SW480 (cell line): ENCODE measurements at regions not wholly inside any gene's neighbourhood (a gene's known extent, or its start where the extent isn't known, plus 50 kb on each side); places are given as distances from the start of the nearest gene placed in this dataset.
A peak's percentile ranks its signal among the peaks of the same experiment; 100 is the strongest.
"Not testable (repeated sequence)": the region's sequence is repeated elsewhere in the genome, so short reads cannot be mapped to it uniquely, and the experiment has no call there.

ENCODE experiments used
- DNase-seq: peaks from one replicate; pipeline ENCODE4 v3.0.0-alpha.2; 2016; ENCODE audit warnings: low spot score

DNA sequence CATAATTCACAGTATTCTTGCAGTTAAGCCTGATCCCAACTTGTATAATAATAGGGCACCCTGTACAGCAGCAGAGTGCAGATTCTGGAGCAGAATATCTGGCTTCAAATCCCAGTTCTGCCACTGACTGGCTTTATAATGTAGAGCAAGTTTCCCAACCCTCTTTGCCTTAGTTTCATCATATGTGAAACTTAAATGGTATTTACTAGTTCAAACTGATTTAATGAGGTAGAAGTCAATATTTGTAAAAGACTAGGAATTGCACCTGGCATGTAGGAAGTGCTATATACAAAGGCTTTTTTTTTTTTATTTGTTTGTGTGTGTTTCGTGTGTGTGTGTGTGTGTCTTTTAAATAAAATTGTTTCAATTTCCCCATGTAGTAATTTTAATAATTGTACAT, 125.9 kb downstream of the CCER1 start:
- no peak for DNase-seq

DNA sequence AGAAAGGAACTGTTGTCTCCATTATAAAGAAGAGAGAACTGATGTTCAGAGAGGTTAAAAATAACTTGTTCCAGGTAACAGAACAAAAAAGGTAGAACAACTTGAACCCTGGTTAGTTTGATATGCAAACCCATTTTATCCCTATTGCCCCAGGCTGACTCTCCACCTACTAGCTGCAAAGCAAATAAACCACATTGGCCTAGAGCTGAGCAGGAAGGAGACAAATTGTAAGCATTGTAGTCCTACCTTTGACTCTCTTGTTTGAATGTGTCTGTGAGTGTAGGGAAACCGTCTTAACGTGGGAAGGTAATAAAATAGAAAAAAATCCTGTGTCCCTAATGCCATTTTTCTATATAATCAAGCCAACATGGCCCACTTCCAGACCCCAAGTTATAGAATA, 126.4 kb downstream of the CCER1 start:
- no peak for DNase-seq

DNA sequence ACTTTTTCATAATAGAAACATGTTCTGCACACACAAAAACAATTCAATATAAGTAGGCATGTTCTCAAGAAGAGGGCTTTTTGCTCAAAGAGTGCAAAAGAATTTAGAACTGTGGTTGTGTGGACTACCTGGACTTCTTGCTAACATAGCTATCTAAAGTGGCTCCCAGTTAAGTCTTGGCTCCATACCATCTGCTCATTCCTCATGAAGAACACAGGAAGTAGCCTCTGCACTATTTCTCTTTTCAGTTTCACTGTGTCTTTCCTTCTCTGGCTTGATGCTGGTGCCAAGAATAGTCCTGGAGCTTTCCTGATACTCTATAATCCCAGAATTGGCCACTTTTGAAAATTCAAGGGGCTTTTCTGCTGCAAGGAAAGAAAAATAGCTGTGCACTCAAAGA, 127.4 kb downstream of the CCER1 start:
- DNase-seq = no peak

DNA sequence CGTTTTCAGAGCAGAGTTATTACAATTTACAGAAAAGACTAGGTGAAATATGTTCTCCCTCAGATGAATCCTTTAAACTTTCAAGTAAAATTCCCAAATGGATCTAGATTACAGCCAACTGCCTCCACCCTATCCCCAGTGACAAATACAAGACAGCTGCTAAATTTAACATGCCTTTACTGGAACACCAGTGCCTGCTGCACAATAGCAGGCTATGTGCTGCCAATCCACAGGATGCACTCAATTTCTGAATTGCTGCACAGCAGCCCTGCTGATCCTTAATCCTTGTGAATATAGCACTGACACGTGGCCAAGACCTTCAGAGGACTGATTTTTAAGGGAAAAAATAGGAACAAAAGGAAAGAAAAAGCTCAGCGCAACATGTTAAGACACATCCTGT, 128.9 kb downstream of the CCER1 start:
- no peak for DNase-seq

DNA sequence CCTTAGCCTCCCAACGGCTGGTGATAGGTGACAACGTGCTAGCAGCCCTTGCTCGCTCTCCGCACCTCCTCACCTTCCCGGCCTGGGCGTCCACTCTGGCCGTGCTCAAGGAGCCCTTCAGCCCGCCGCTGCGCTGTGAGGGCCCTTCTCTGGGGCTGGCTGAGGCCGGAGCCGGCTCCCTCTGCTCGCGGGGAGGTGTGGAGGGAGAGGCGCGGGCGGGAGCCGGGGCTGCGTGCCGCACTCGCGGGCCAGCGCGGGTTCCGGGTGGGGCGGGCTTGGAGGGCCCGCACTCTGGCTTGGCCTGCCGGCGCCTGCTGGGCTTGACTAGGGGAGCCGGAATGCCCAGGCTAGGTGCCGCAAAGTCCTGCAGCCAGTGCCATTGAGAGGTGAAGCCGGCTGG, 131.1 kb downstream of the CCER1 start:
- DNase-seq = no peak

DNA sequence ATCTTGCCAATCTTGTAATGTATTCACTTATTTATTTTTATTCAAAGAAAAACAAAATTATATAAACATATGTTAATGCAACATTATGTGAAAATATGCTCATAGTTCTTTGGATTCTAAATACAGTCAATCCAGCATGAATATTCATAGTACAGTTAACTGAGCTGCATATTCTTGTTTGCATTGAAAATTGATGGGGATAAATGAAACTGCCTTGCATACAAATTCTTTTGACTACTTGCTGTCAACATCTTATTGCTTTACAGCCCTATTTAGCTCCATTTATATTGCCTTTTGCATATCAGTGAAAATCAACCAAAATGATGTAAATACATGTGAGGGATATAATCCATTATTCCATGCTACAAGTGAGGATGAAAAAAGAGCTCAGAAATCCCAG, 135.3 kb downstream of the CCER1 start:
- DNase-seq = no peak

DNA sequence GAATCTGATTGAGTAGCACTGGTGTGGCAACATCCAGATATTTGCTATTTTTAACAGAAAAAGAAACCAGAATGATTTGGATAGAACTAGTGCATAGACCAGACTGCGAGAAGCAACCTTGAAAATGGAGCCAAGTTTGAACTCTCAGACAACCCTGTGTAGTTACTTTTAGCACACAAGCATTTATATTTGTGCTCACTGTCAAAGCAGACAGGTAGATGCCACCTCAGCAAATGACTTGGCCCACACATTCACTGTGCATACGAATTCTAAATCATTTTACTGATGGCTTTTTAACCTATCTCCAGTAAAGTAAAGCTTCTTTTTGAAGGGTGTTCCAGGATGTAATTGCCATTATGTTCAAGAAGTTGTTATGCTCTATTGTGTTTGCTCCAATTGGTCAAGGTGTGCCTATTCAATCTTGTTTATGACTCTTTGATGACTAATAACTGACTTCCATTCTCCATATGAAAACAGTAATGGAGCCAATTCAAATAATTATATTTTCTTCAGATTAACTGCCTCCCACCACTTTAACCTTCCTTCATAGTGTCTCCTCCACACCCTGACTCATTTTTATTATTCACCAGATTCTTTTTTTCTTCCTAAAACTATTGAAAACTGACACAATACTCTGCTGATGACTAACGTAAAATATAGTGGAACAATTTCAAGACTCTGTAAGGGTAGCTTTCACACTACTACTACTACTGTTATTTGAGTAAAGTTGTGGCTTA, 138.5 kb downstream of the CCER1 start:
- no peak for DNase-seq

DNA sequence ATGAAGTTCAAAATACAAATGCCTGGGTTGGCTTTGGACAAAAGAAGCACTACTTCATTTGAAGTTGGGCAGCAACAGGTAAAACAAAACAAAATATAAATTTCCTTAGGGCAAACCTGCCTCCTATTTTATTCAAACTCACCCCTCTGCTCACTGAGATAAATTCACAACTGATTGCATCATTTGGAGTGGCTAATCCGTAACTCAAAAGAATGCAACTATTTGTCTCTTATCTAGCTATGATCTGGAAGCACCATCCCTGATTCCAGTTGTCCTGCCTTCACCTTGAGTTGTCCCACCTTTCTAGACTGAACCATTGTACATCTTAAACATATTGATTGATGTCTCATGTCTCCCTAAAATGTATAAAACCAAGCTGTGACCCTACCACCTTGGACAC, 145.0 kb downstream of the CCER1 start:
- DNase-seq = no peak

DNA sequence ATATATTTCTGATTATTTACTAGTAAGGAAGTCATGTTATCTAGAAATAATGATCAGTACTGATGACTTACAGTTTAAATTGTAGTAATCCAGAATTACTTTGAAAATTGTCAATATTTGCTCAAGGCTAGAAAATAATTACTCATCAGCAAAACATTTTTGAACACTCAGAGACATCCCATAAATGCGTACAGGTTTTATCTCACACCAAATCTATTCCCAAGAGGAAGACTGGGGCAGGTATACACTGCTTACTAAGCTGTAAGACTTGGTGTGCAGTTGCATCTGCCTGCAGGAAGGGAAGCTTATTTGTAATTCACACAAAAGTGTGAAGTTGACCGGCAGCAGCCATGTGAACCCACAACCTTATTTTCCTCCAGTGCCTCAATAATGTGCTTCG, 146.4 kb downstream of the CCER1 start:
- DNase-seq = no peak

DNA sequence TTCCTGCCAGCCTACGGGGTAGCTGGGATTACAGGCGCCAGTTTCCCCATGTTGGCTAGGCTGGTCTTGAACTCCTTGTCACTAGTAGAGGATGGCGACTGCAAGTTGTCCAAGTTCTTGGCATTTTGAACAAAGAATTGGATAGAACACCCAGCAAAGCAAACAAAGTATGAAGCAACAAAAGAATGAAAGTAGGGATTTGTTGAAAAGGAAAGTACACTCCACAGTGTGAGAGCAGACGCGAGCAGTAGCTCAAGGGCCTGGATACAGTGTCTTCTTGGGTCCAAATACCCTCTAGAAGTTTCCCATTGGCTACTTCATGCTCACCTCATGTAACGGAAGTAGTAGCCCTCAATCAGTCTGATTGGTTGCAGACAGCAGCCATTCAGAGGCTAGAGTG, 152.2 kb downstream of the CCER1 start:
- DNase-seq = no peak

DNA sequence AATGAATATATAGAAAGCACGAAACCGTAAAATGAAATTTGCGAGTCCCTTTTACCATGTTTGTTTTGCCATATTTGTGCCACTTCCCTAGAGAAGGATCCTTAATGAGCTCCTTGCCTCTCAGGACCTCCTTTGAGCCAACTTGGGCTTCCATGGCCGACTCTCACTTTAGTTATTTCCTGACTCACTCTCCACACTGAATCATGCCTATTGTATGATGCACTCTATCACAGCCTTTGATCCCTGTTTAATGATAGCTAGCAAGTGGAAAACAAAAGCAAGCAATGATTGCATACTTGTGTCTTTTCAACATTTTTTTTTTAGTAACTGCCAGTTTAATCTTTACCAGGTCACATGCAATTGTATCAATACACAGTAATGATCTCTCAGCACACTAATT, 153.2 kb downstream of the CCER1 start:
- peak; percentile 26 for DNase-seq

DNA sequence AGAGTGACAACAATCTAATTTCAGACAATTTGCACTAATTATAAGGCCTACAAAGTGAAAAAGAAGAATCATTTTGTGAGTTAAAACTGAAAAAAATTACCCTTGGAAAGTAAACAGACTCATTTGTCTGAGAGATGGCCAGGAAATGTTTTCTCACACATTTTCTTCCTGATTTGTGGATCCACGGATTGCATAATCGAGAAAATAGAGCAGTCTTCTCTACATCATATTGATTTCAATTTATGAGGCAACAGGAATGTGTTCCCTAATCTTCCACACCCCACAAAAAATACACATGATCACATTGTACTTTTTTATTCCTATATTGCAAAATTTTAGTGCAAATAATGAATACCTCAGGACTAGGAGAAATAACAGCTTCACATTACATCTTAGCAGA, 160.8 kb downstream of the CCER1 start:
- DNase-seq = no peak

DNA sequence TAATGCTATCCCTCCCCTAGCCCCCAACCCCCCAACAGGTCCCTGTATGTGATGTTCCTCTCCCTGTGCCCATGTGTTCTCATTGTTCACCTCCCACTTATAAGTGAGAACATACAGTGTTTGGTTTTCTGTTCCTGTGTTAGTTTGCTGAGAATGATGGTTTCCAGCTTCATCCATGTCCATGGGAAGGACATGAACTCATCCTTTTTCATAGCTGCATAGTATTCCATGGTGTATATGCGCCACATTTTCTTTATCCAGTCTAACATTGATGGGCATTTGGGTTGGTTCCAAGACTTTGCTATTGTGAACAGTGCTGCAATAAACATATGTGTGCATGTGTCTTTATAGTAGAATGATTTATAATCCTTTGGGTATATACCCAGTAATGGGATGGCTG, 162.3 kb downstream of the CCER1 start:
- DNase-seq = not testable (repeated sequence)

DNA sequence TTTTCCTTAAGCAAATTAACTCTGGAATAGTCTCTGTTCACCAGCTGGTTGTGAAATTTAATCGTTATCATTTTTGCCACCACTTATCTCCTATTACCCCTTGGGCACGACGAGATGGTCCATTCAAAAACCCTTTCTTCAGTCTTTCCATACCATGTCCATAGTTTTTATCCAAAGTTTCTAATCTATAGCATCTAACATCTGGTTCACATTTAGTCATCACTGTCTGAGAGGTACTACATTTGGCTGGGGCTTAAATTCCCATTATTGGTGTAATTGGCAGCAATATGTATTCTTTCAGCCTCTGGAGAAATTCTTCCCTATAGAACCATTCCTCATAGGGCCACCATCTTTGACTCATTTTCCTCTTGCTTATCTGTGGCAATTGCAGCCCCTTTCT, 163.5 kb downstream of the CCER1 start:
- no peak for DNase-seq

DNA sequence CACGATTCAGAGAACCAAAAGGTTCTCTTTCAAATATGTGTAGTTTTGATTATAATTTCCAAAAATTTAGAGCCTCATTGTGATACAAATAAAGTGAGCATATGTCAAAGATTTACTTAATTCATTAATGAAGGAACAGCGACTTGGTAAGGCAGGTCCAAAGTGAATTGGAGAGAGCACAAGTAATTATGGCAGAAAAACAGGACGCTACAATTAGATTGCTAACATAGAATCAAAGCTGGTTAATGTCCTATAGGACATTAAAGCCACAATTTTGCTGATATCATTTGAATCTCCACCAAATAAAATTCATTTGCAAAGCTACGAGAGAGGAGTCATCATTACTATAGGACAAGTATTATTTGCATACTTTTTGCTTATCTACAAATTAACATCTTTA, 164.2 kb downstream of the CCER1 start:
- DNase-seq = no peak

DNA sequence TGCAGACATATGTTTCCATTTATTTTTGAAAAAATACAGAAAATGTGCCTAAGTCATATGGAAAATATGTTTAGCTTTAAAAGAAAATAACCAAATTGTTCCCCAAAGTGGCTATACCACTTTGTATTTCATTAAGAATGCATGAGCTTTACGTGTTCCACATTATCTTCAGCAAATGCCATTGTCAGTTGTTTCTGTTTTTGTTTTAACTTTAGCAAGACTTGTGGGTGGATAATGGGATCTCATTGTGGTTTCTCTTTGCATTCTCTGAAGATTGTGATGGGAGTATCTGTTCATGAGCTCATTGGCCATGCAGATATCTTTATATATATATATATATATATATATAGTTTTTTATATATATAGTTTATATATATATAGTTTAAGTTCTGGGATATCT, 181.5 kb downstream of the CCER1 start:
- no peak for DNase-seq

DNA sequence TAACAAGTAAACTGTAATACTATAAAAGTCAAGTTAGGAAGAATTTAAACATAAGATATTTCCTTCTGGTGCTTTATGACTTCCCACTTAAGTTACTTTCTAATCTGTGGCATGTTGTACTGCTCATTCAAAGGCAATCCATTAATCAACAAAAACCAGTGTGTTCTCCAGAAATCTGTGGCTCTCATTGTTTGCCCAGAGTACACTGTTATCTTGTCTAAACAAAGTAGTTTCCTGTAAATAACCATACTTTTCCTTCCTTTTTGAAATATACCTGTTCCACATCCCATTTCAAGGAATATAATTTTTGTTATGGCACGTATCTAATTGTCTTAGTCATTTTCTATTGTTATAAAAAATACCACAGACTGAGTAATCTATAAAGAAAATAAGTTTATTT, 184.1 kb downstream of the CCER1 start:
- DNase-seq = no peak

DNA sequence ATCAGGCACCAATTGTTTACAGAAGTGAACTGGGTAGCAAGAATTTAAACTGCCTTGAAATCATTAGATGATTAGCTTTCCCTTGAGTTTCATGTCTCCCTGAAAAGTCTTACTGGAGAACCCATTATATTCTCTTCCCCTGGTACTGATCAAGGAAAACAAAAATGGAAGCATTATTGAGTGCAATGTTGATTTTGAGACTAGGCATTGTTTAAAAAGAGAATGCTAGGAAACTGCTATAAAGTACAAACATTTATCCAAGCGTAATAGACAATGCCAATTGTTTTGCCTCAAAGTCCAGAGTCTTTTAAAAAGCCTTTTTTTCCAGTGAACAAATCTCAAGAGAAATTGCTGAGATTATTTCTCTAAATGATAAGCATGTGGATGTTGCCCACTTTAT, 197.0 kb downstream of the CCER1 start:
- no peak for DNase-seq

DNA sequence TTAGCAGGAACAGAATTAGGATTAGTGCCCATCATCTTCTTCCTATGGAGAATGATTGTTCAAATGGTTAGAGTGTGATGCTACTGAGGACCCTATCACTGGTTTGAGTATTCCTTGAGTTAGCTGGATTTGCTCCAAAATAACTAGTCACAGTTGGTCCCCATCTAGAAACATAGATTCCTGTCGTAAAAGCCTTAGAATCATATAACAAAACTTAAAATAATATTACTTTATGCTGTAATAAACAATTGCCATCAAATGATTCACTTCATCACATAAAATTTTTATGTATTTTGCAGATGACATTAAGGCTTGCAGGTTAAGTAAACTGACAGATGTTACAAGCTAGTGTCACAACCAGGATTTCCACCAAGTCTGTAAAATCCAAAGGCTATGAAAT, 209.8 kb downstream of the CCER1 start:
- DNase-seq = no peak

DNA sequence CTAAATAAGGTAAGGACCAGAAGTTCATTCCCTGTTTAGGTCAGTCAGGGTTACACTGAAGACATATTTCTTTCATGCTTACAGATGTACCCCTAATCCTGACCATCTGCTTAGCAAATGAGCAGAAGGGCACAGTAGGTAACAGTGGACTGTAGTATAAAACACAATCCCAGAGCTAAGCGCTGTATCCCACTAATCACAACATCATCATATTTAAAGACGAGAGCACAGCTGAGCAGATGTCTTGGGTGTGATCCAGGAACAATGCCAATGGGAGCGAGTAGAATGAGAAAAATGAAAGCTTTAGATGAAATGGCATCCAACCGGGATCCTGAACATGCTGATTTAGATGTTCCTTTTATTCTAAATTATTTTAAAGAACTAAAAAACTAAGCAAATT, 213.4 kb downstream of the CCER1 start:
- no peak for DNase-seq

DNA sequence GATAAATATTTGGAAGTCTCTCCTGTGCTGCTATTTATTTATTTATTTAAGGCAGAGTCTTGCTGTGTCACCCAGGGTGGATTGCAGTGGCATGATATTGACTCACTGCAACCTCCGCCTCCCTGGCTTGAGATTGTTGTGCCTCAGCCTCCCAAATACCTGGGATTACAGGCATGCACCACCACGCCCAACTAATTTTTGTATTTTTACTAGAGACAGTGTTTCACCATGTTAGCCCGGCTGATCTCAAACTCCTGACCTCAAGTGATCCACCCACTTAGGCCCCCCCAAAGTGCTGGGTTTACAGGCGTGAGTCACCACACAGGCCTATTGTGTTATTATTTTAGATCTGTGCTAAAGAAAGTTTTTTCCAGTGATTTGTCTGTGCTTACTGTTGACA, 225.2 kb downstream of the CCER1 start:
- no peak for DNase-seq

DNA sequence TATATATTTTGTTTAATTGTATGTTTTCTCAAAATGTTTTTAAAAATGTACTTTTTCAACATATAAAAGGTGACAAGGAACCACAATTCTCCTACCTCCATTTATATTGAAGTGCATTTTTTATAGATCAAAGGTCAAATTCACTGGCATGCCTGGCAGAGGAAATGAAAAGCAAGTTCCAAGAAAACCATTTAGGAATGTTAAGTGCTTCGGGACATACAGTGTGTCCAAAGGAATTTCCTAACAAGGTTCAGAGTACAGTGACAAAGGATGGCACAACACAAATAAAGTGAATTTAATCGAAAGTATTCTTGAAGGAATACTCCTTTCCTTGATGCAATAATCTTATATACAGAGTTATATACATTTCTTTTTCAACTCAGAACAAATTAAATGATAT, 242.3 kb downstream of the CCER1 start:
- no peak for DNase-seq

DNA sequence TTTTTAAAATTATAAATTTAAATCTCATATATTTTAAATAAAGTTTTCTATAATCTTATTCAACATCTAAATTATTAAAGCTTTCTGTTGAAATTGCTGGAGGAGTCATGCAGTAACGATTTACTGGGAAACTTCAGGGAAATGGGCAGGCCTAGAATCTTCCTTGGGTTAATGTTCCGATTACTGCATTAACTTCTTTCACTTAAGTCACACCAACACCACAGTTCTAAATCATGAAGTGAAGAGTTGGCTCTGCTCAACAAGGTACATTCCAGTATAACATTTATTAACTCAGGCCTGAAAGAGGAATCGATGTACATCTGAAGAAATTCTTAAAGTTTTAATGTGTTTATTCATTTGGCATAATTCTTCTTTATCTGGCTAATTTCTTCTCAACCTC, 244.3 kb downstream of the CCER1 start:
- no peak for DNase-seq

DNA sequence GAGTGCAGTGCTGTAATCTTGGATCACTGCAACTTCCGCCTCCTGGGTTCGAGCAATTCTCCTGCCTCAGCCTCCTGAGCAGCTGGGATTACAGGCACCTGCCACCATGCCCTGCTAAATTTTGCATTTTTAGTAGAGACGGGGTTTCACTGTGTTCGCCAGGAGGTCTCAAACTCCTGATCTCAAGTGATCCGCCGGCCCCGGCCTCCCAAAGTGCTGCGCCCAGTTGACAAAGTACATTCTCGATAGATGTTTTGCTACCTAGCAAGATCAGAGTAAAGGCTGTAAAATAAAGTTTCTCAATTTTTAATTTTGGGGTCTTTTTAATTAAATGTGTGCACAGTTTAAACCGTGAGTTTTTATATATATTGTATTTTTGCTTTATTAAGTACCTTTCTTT, 248.9 kb downstream of the CCER1 start:
- no peak for DNase-seq

DNA sequence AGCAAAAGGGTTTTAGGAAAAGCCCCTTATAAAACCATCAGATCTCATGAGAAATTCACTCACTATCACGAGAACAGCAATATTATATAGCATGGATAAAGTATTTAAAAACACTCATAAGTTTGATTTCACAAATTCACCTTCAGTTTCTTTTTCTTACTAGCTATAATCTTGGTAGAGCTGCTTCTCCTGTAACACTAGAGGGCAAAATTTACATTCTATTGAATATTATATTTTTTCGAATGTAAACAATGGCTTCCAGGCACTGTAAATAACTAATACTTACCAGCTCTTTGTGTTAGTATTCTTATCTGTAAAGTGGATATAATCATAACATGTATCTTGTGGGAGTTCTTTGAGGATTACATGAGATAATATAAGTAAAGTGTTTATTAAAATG, 259.6 kb downstream of the CCER1 start:
- no peak for DNase-seq
